ENCODE measurements at regions not wholly inside any gene's neighbourhood (a gene's known extent, or its start where the extent isn't known, plus 50 kb on each side); places are given as distances from the start of the nearest gene placed in this dataset.

DNA sequence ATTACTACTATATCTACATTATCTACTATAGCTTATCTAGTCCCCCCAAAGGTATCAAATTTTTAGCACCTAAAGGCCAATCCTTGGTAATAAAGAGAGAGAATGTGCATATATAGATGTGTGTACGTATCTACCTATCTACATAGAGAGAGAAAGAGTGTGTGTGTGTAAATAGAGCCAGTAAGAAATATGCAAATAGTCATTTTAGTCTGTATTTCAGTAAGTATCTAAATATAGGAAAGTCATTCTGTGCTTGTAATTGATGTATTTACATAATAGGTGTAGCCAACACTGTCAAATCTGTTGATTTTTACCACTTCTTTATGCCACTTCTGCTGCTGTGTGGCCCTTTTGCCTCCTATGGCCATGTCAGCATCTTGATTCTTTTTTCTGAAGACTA, 284.5 kb upstream of the TFPI start:
- TF ChIP-seq, protein P1, sequence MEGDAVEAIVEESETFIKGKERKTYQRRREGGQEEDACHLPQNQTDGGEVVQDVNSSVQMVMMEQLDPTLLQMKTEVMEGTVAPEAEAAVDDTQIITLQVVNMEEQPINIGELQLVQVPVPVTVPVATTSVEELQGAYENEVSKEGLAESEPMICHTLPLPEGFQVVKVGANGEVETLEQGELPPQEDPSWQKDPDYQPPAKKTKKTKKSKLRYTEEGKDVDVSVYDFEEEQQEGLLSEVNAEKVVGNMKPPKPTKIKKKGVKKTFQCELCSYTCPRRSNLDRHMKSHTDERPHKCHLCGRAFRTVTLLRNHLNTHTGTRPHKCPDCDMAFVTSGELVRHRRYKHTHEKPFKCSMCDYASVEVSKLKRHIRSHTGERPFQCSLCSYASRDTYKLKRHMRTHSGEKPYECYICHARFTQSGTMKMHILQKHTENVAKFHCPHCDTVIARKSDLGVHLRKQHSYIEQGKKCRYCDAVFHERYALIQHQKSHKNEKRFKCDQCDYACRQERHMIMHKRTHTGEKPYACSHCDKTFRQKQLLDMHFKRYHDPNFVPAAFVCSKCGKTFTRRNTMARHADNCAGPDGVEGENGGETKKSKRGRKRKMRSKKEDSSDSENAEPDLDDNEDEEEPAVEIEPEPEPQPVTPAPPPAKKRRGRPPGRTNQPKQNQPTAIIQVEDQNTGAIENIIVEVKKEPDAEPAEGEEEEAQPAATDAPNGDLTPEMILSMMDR (IDR thresholded peaks at IDR 0.05): no peak
- ATAC-seq (ENCODE audit: low read depth) (no peak), DNase-seq (no peak)
- Mint-ChIP-seq H3K9me3 (no peaks in the 10 kb centered on the region), H3K4me3 (no peak overlapping the region), H3K27ac (no peak overlapping the region), H3K4me1 (no peaks in the 10 kb centered on the region), H3K27me3 (no peaks in the 10 kb centered on the region), H3K36me3 (ENCODE audit: low read depth) (no peaks in the 10 kb centered on the region)
- intact Hi-C loops (cut with micrococcal nuclease): no loop called here
- CTCF ChIA-PET: no interaction called here
- POLR2A ChIA-PET: no interaction called here

DNA sequence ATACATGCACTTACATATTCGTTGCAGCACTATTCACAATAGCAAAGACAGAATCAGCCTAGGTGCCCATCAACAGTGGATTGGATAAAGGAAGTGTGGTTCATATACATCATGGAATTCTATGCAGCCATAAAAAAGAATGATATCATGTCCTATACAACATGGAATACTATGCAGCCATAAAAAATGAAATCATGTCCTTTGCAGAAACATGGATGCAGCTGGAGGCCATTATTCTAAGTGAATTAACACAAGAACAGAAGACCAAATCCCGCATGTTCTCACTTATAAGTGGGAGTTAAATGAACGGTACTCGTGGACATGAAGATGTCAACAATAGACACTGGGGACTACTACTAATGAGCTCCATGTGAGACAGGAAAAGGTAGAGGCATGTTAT, 288.1 kb upstream of the TFPI start:
- Mint-ChIP-seq H3K27ac (no peak overlapping the region), H3K4me1 (no peaks in the 10 kb centered on the region), H3K4me3 (no peak overlapping the region), H3K9me3 (no peaks in the 10 kb centered on the region), H3K27me3 (no peaks in the 10 kb centered on the region), H3K36me3 (ENCODE audit: low read depth) (no peaks in the 10 kb centered on the region)
- ATAC-seq (ENCODE audit: low read depth) (no peak), DNase-seq (no peak)
- TF ChIP-seq, protein P1 (IDR thresholded peaks at IDR 0.05): no peak
- POLR2A ChIA-PET: no interaction called here
- CTCF ChIA-PET: no interaction called here
- intact Hi-C loops (cut with micrococcal nuclease): loop anchor here (2.0 kb wide), 1 partner anchor 344 kb away; no protein-coding TSS in a partner anchor

DNA sequence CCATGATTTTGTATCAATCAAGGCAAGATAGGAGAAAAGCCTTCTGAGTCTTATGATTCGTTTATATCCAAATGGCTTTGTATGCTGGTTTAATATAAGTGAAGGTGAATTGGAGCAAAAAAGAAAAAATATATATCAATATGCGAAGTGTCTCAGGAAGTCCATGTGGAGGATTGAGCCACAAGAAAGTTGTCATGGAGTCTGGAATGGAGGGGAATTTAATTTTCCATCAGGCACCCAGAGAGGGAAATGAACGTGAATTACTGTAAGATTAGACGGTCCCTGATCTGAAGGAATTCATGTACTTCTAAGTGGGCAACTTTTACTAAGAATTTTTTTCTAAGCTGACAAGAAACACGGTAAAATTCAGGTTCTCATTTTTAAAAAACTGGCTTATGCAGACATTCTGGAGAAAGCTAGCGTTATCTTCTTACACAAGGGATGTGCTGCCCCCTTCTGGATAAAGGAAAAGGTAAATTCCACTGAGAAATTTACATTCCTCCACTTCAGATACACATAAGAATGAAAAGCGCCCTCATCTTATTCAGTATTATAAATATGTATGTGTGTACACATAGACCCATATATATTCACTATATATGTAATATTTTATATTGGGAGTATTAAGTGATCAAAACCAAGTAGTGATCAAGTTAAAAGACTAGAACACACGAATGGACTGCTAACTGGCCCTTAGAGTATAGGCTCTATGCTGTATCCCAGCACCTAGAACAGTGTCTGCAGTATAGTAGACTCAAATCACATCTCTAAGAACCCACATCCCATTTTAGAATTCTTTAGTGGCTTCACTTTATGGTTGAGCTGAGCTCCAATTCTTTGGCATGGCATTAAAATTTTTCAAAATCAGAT, 289.0 kb upstream of the TFPI start:
- H3K9me3 Mint-ChIP-seq: no peaks in the 10 kb centered on the region
- ChIA-PET CTCF (no interaction called here), POLR2A (no interaction called here)

DNA sequence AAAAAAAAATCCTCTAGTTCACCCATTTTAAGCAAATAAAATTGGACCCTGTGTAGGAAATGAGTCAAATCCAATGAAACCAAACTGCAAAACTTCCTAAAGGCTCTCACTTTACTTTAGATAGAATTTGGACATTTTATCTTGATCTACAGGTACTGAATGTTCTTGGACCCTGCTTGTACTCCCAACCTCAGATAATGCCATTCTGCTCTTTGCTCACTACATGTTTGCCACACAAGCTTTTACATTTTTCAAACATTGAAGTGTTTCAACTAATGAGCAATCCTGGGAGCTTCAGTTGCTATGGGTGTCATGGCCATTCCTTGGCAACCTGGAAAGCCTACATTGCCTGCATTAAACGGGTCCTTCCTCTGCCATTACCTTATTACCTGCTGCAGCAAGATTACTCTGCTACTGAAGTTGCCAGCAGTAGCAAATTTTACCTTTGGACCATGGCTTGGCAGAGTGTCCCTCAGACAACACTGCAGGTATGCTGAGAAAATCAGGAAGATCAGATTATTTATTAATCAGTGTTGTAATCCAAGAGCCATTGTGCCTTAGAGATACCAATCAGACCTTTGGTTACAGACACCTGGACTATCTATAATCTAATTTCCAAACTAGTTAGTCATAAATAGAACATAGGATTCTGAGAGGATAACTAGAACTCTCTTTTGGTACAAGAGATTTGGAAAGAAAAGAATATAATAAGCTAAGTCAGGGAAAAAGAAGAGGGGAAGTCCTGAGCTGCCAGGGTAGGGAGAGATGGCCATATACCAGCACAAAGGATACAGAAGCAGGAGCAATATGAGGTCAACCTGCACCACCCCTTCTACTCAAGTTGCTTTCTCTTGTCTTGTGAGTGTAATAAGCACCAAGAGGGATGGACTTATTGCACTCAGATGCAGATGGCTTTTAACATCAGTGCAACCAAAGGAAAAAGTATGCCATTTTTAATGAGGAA, 293.3 kb upstream of the TFPI start:
- H3K9me3 Mint-ChIP-seq: no peaks in the 10 kb centered on the region
- intact Hi-C loops (cut with micrococcal nuclease): no loop called here
- ChIA-PET CTCF (no interaction called here), POLR2A (no interaction called here)
- H3K4me1 Mint-ChIP-seq: no peaks in the 10 kb centered on the region
- DNase-seq: no peak
- TF ChIP-seq, protein P1 (IDR thresholded peaks at IDR 0.05): no peak
- H3K27me3 Mint-ChIP-seq: no peaks in the 10 kb centered on the region
- no peaks in the 10 kb centered on the region for H3K36me3 Mint-ChIP-seq (ENCODE audit: low read depth)
- no peak overlapping the region for H3K4me3 Mint-ChIP-seq
- no peak for ATAC-seq (ENCODE audit: low read depth)
- no peak overlapping the region for H3K27ac Mint-ChIP-seq

More for the DNA sequence above, 289.0 kb upstream of the TFPI start:
- Mint-ChIP-seq H3K4me1 (no peaks in the 10 kb centered on the region), H3K36me3 (ENCODE audit: low read depth) (no peaks in the 10 kb centered on the region), H3K27ac (no peak overlapping the region), H3K27me3 (no peaks in the 10 kb centered on the region), H3K4me3 (no peak overlapping the region)
- ATAC-seq (ENCODE audit: low read depth): no peak
- no peak for DNase-seq
- intact Hi-C loops (cut with micrococcal nuclease): loop anchor here (2.0 kb wide), 1 partner anchor 344 kb away; no protein-coding TSS in a partner anchor
- TF ChIP-seq, protein P1 (IDR thresholded peaks at IDR 0.05): no peak
